SK-N-MC (cell line): ENCODE measurements at regions not wholly inside any gene's neighbourhood (a gene's known extent, or its start where the extent isn't known, plus 50 kb on each side); places are given as distances from the start of the nearest gene placed in this dataset.

ENCODE experiments used
- EZH2 ChIP-seq: fragments of 200-600 bp; sonication (generic); IDR thresholded peaks from one replicate; pipeline ENCODE4 v1.6.1; 2017; ENCODE audit warnings: antibody characterized with exemption
- POLR2AphosphoS5 ChIP-seq: IDR thresholded peaks from 2 replicates; pipeline ENCODE4 v1.6.1; 2012; ENCODE audit warnings: mild to moderate bottlenecking, low read depth, low read length, borderline replicate concordance

GRCh38 chr15:62896969-62897486 lies 145.5 kb upstream of the TPM1 start:
- TF ChIP-seq POLR2AphosphoS5 = no peak
- TF ChIP-seq EZH2 = no peak
